Common myeloid progenitor, CD34-positive (primary cell): ENCODE measurements at regions not wholly inside any gene's neighbourhood (a gene's known extent, or its start where the extent isn't known, plus 50 kb on each side); places are given as distances from the start of the nearest gene placed in this dataset.

Source experiments
- CTCF ChIA-PET: fragments of 350-600 bp; sonication (Branson Sonifier 250); formaldehyde crosslinking; loops from one replicate; lab custom pipeline; 2021; ENCODE audit warnings: antibody characterized with exemption; lab: Charles Lee
- POLR2A ChIA-PET: fragments of 350-600 bp; sonication (Branson Sonifier 250); formaldehyde crosslinking; loops from one replicate; lab custom pipeline; 2021; ENCODE audit warnings: antibody characterized with exemption; lab: Charles Lee
- DNase-seq, 3 donors: peaks; one replicate each; pipeline versions ENCODE4 v3.0.0 to v3.0.0-alpha.2; 2013
- H3K27ac ChIP-seq, 2 experiments: 1 replicate in 1 of 2; 2 replicates in 1 of 2; pipeline ENCODE4 v1.7.0; 2013; ENCODE audit warnings: inconsistent platforms in 2 of 2, low read length in 2 of 2, mild to moderate bottlenecking in 2 of 2, low read depth in 1 of 2, moderate library complexity in 1 of 2; ENCODE audit not compliant: severe bottlenecking in 2 of 2, insufficient read depth in 1 of 2, poor library complexity in 1 of 2
- H3K27me3 ChIP-seq, 5 experiments: replicated peaks in 2 of 5; 1 replicate in 3 of 5; 2 replicates in 2 of 5; pipeline versions ENCODE4 v1.6.1 to v1.7.0; 2013; ENCODE audit warnings: low read length in 4 of 5, mild to moderate bottlenecking in 2 of 5, moderate library complexity in 2 of 5, inconsistent platforms in 1 of 5; ENCODE audit not compliant: insufficient read depth in 5 of 5, control insufficient read depth in 4 of 5
- H3K36me3 ChIP-seq, 4 experiments: 1 replicate in 2 of 4; 2 replicates in 2 of 4; pipeline versions ENCODE4 v1.6.1 to v1.7.0; 2013; ENCODE audit warnings: low read length in 3 of 4, control low read depth in 1 of 4, mild to moderate bottlenecking in 1 of 4; ENCODE audit not compliant: control insufficient read depth in 4 of 4, insufficient read depth in 4 of 4
- H3K4me1 ChIP-seq, 4 experiments: 1 replicate in 3 of 4; 2 replicates in 1 of 4; pipeline versions ENCODE4 v1.6.1 to v1.7.1; 2013; ENCODE audit warnings: low read length in 3 of 4, mild to moderate bottlenecking in 3 of 4, control low read depth in 1 of 4, inconsistent platforms in 1 of 4, moderate library complexity in 1 of 4; ENCODE audit not compliant: control insufficient read depth in 4 of 4, insufficient read depth in 4 of 4; ENCODE audit errors: control extremely low read depth in 1 of 4
- H3K4me3 ChIP-seq, 7 experiments: 1 replicate in 4 of 7; 2 replicates in 3 of 7; pipeline versions ENCODE4 v1.5.1 to v1.7.0; 2013; ENCODE audit warnings: mild to moderate bottlenecking in 7 of 7, low read length in 6 of 7, moderate library complexity in 6 of 7, inconsistent platforms in 2 of 7, low read depth in 2 of 7, control low read depth in 1 of 7; ENCODE audit not compliant: insufficient read depth in 4 of 7, control insufficient read depth in 1 of 7; ENCODE audit errors: extremely low read depth in 1 of 7
- H3K9me3 ChIP-seq, 5 experiments: 1 replicate in 4 of 5; 2 replicates in 1 of 5; pipeline versions ENCODE4 v1.6.1 to v1.7.1; 2013; ENCODE audit warnings: low read length in 4 of 5, mild to moderate bottlenecking in 2 of 5, inconsistent platforms in 1 of 5, low read depth in 1 of 5, moderate library complexity in 1 of 5; ENCODE audit not compliant: control insufficient read depth in 4 of 5, insufficient read depth in 2 of 5; ENCODE audit errors: control extremely low read depth in 1 of 5
- WGBS: methylation state at CpG from one replicate; pipeline ENCODE4 v1.1.5; 2013; ENCODE audit not compliant: insufficient coverage; 5-methylcytosine and 5-hydroxymethylcytosine counted together

- Histone ChIP-seq H3K9me3 (no peaks in the 10 kb centered on the region), H3K36me3 (no peaks in the 10 kb centered on the region), H3K27ac (no peak overlapping the region), H3K4me1 (no peaks in the 10 kb centered on the region), H3K4me3 (no peak overlapping the region), H3K27me3 (no peaks in the 10 kb centered on the region)
- no peak for DNase-seq
- ChIA-PET CTCF (no interaction called here), POLR2A (no interaction called here)
These were observed 609.0 kb upstream of the HTR2C start for GRCh38 chrX:113974881-113975280.

- no peak for DNase-seq
- no peaks in the 10 kb centered on the region for H3K9me3 ChIP-seq
- WGBS, result 90% methylated on average over 2 of the region's 2 CpGs
- no peaks in the 10 kb centered on the region for H3K36me3 ChIP-seq
- H3K4me3 ChIP-seq, result no peak overlapping the region
- ChIA-PET CTCF (no interaction called here), POLR2A (no interaction called here)
- no peaks in the 10 kb centered on the region for H3K4me1 ChIP-seq
- no peak overlapping the region for H3K27ac ChIP-seq
- H3K27me3 ChIP-seq, result no peaks in the 10 kb centered on the region
These were observed 610.2 kb upstream of the HTR2C start for GRCh38 chrX:113973706-113974105.

- CTCF ChIA-PET, result no interaction called here
- WGBS, result no CpG with 5 or more reads among the region's 2 CpGs
These were observed 617.1 kb upstream of the HTR2C start for GRCh38 chrX:113966791-113967190.

GRCh38 chrX:113962343-113962742 is 621.5 kb upstream of the HTR2C start:
- CTCF ChIA-PET, result no interaction called here
- Histone ChIP-seq H3K4me3 (no peak overlapping the region), H3K27me3 (no peaks in the 10 kb centered on the region), H3K36me3 (no peaks in the 10 kb centered on the region), H3K9me3 (no peaks in the 10 kb centered on the region), H3K27ac (no peak overlapping the region), H3K4me1 (peaks cover 0 to 9% (median 0%) of the 10 kb centered on the region in 4 experiments)
- peak; percentile 12 to 80 (median 71) for DNase-seq
- no CpG with 5 or more reads among the region's 1 CpG for WGBS
- POLR2A ChIA-PET, result no interaction called here

More at GRCh38 chrX:113966791-113967190, 617.1 kb upstream of the HTR2C start:
- no peak for DNase-seq
- H3K4me3 ChIP-seq, result no peak overlapping the region
- no peaks in the 10 kb centered on the region for H3K27me3 ChIP-seq
- H3K9me3 ChIP-seq, result no peaks in the 10 kb centered on the region
- H3K27ac ChIP-seq, result no peak overlapping the region
- no peaks in the 10 kb centered on the region for H3K36me3 ChIP-seq
- H3K4me1 ChIP-seq, result peaks cover 0 to 9% (median 0%) of the 10 kb centered on the region in 4 experiments
- POLR2A ChIA-PET, result no interaction called here

GRCh38 chrX:113959912-113960626 is 623.8 kb upstream of the HTR2C start:
- POLR2A ChIA-PET, result no interaction called here
- 80% methylated on average over 3 of the region's 4 CpGs for WGBS
- no peak overlapping the region for H3K4me3 ChIP-seq
- no peak for DNase-seq
- H3K4me1 ChIP-seq, result peaks cover 0 to 9% (median 0%) of the 10 kb centered on the region in 4 experiments
- CTCF ChIA-PET, result interaction anchor here (0.6 kb wide), 1 partner anchor 9 kb away, joined by 4 read pairs; no protein-coding TSS in a partner anchor
- no peaks in the 10 kb centered on the region for H3K36me3 ChIP-seq
- H3K9me3 ChIP-seq, result no peaks in the 10 kb centered on the region
- no peak overlapping the region for H3K27ac ChIP-seq
- H3K27me3 ChIP-seq, result no peaks in the 10 kb centered on the region

GRCh38 chrX:113956936-113957335 is 627.0 kb upstream of the HTR2C start:
- H3K4me3 ChIP-seq, result no peak overlapping the region
- 89% methylated on average over 6 of the region's 6 CpGs for WGBS
- peaks cover 0 to 3% (median 0%) of the 10 kb centered on the region in 5 experiments for H3K9me3 ChIP-seq
- ChIA-PET CTCF (no interaction called here), POLR2A (no interaction called here)
- H3K27ac ChIP-seq, result no peak overlapping the region
- peaks cover 0 to under 1% (median 0%) of the 10 kb centered on the region in 4 experiments for H3K4me1 ChIP-seq
- H3K36me3 ChIP-seq, result no peaks in the 10 kb centered on the region
- DNase-seq, result no peak
- H3K27me3 ChIP-seq, result no peaks in the 10 kb centered on the region

GRCh38 chrX:113954297-113954696 is 629.6 kb upstream of the HTR2C start:
- CTCF ChIA-PET, result no interaction called here
- POLR2A ChIA-PET, result no interaction called here
- H3K36me3 ChIP-seq, result no peaks in the 10 kb centered on the region
- no peak overlapping the region for H3K27ac ChIP-seq
- WGBS, result no CpG with 5 or more reads among the region's 3 CpGs
- H3K4me1 ChIP-seq, result no peaks in the 10 kb centered on the region
- H3K9me3 ChIP-seq, result peaks cover 2 to 6% (median 3%) of the 10 kb centered on the region in 5 experiments
- H3K4me3 ChIP-seq, result no peak overlapping the region
- no peak for DNase-seq
- H3K27me3 ChIP-seq, result no peaks in the 10 kb centered on the region
